Stomach (tissue), 8 donors: ENCODE measurements at regions not wholly inside any gene's neighbourhood (a gene's known extent, or its start where the extent isn't known, plus 50 kb on each side); places are given as distances from the start of the nearest gene placed in this dataset.

ENCODE experiments used
- DNase-seq, 2 donors: peaks; one replicate each; pipeline versions ENCODE4 v3.0.0 to v3.0.0-alpha.2; 2013 to 2019
- H3K27ac ChIP-seq, 5 donors: fragments of 200-600 bp in 4 of 5; sonication (generic) in 4 of 5; one replicate each; pipeline ENCODE4 v1.5.1; 2013 to 2019; ENCODE audit warnings: mild to moderate bottlenecking in 1 of 5, moderate library complexity in 1 of 5
- H3K27me3 ChIP-seq, 3 donors: fragments of 200-600 bp; sonication (generic); one replicate each; pipeline ENCODE4 v1.5.1; 2017 to 2019; ENCODE audit warnings: mixed run types in 1 of 3
- H3K36me3 ChIP-seq, 4 donors: fragments of 200-600 bp; sonication (generic); 1 replicate in 3 of 4; 2 replicates in 1 of 4; pipeline ENCODE4 v1.5.1; 2016 to 2019
- H3K4me1 ChIP-seq, 4 donors: fragments of 200-600 bp; sonication (generic); one replicate each; pipeline ENCODE4 v1.5.1; 2016 to 2019
- H3K4me3 ChIP-seq, 4 donors: fragments of 200-600 bp; sonication (generic) in 3 of 4; one replicate each; pipeline ENCODE4 v1.5.1; 2016 to 2019; ENCODE audit warnings: mild to moderate bottlenecking in 1 of 4
- H3K9me3 ChIP-seq, 4 donors: fragments of 200-600 bp; sonication (generic); one replicate each; pipeline ENCODE4 v1.5.1; 2016 to 2019
- CTCF ChIP-seq, 7 experiments: fragments of 450-650 bp in 4 of 7; fragments of 200-600 bp in 3 of 7; sonication (generic) in 3 of 7; IDR thresholded peaks; one replicate each; pipeline ENCODE4 v1.5.1; 2016 to 2019; ENCODE audit warnings: antibody characterized with exemption in 7 of 7, control low read depth in 2 of 7, mild to moderate bottlenecking in 1 of 7
- EP300 ChIP-seq: sonication (generic); formaldehyde crosslinking; IDR thresholded peaks from one replicate; pipeline ENCODE4 v1.6.1; 2017; ENCODE audit warnings: antibody characterized with exemption
- POLR2A ChIP-seq, 4 donors: fragments of 450-650 bp; IDR thresholded peaks; one replicate each; pipeline ENCODE4 v1.6.1; 2016; ENCODE audit warnings: antibody characterized with exemption in 4 of 4, control low read depth in 2 of 4, mild to moderate bottlenecking in 1 of 4, moderate library complexity in 1 of 4
- POLR2AphosphoS5 ChIP-seq, 3 donors: sonication (generic); formaldehyde crosslinking; IDR thresholded peaks; one replicate each; pipeline ENCODE4 v1.6.1; 2016; ENCODE audit warnings: antibody characterized with exemption in 3 of 3
- WGBS, 5 donors: extraction: QIAGEN DNeasy Blood & Tissue Kit in 3 of 5; methylation state at CpG; one replicate each; pipeline versions ENCODE4 v1.1.5 to v1.1.7; 2013 to 2018; 5-methylcytosine and 5-hydroxymethylcytosine counted together
- intact Hi-C: fragments of 100-400 bp; cut with DNase I; formaldehyde crosslinking; loops from one replicate; pipeline ENCODE4 v1.15.1; 2023; ENCODE audit warnings: low total_unique reads
- donor health status: healthy with polysubstance abuse.
- donor health status: Bipolar disorder and iron deficiency.
- donor health status: healthy.

- Histone ChIP-seq H3K36me3 (no peaks in the 10 kb centered on the region), H3K9me3 (no peaks in the 10 kb centered on the region)
- intact Hi-C loops = no loop called here
Measured at GRCh38 chr13:80883545-80883944, 542.6 kb upstream of the SPRY2 start.

GRCh38 chr13:80881942-80882445 lies 541.1 kb upstream of the SPRY2 start:
- intact Hi-C loops = no loop called here
- no peaks in the 10 kb centered on the region for H3K27me3 ChIP-seq
- no peak for DNase-seq
- H3K27ac ChIP-seq = no peak overlapping the region
- H3K9me3 ChIP-seq = no peaks in the 10 kb centered on the region
- peaks cover 0 to 3% (median 0%) of the 10 kb centered on the region in 4 donors for H3K4me1 ChIP-seq
- H3K36me3 ChIP-seq = no peaks in the 10 kb centered on the region
- TF ChIP-seq POLR2AphosphoS5 (IDR thresholded peaks at IDR 0.05) (no peak), CTCF (IDR thresholded peaks at IDR 0.05) (no peak), POLR2A (IDR thresholded peaks at IDR 0.05) (no peak), EP300 (no peak)
- H3K4me3 ChIP-seq = no peak overlapping the region

More at GRCh38 chr13:80883545-80883944, 542.6 kb upstream of the SPRY2 start:
- no peak overlapping the region for H3K27ac ChIP-seq
- H3K4me3 ChIP-seq = no peak overlapping the region
- TF ChIP-seq EP300 = no peak
- no peak for TF ChIP-seq POLR2A (IDR thresholded peaks at IDR 0.05)
- no peak for TF ChIP-seq CTCF (IDR thresholded peaks at IDR 0.05)
- TF ChIP-seq POLR2AphosphoS5 (IDR thresholded peaks at IDR 0.05) = no peak
- H3K27me3 ChIP-seq = no peaks in the 10 kb centered on the region
- peaks cover 0 to 3% (median 0%) of the 10 kb centered on the region in 4 donors for H3K4me1 ChIP-seq
- no peak for DNase-seq

- no peak for DNase-seq
- intact Hi-C loops = no loop called here
- H3K27ac ChIP-seq = no peak overlapping the region
- H3K4me3 ChIP-seq = no peak overlapping the region
- TF ChIP-seq EP300 (no peak), CTCF (IDR thresholded peaks at IDR 0.05) (no peak), POLR2AphosphoS5 (IDR thresholded peaks at IDR 0.05) (no peak), POLR2A (IDR thresholded peaks at IDR 0.05) (no peak)
- no peaks in the 10 kb centered on the region for H3K36me3 ChIP-seq
- peaks cover 0 to 3% (median 0%) of the 10 kb centered on the region in 4 donors for H3K4me1 ChIP-seq
- H3K9me3 ChIP-seq = no peaks in the 10 kb centered on the region
- H3K27me3 ChIP-seq = no peaks in the 10 kb centered on the region
Measured at GRCh38 chr13:80881495-80881894, 540.6 kb upstream of the SPRY2 start.

GRCh38 chr13:80881034-80881433 lies 540.1 kb upstream of the SPRY2 start:
- no peak overlapping the region for H3K4me3 ChIP-seq
- intact Hi-C loops = no loop called here

More at GRCh38 chr13:80881034-80881433, 540.1 kb upstream of the SPRY2 start:
- Histone ChIP-seq H3K36me3 (no peaks in the 10 kb centered on the region), H3K4me1 (peaks cover 0 to 3% (median 0%) of the 10 kb centered on the region in 4 donors), H3K9me3 (no peaks in the 10 kb centered on the region), H3K27me3 (no peaks in the 10 kb centered on the region), H3K27ac (no peak overlapping the region)
- 44 to 54% (median 48%) methylated on average over 1 of the region's 1 CpG for WGBS, 5 donors
- no peak for TF ChIP-seq EP300
- TF ChIP-seq CTCF (IDR thresholded peaks at IDR 0.05) = no peak
- no peak for TF ChIP-seq POLR2A (IDR thresholded peaks at IDR 0.05)
- no peak for TF ChIP-seq POLR2AphosphoS5 (IDR thresholded peaks at IDR 0.05)
- no peak for DNase-seq
